ENCODE measurements at regions not wholly inside any gene's neighbourhood (a gene's known extent, or its start where the extent isn't known, plus 50 kb on each side); places are given as distances from the start of the nearest gene placed in this dataset.

GRCh38 chr13:21316376-21316775 is 139.9 kb downstream of the MRPL57 start:
- H3K4me1 Mint-ChIP-seq (ENCODE audit: low read depth, unreplicated experiment) = no peaks in the 10 kb centered on the region
- Histone ChIP-seq H3K79me2 (ENCODE audit: insufficient read depth, low read length) (no peaks in the 10 kb centered on the region), H3K9me3 (ENCODE audit: insufficient read depth, low read depth, low read length) (no peaks in the 10 kb centered on the region), H3K27me3 (ENCODE audit: insufficient read depth, low read length) (no peaks in the 10 kb centered on the region), H3K4me2 (ENCODE audit: low read length) (no peak overlapping the region), H3K4me1 (ENCODE audit: insufficient read depth, low read length) (no peaks in the 10 kb centered on the region), H3K4me3 (ENCODE audit: insufficient read depth, low read depth, low read length) (no peak overlapping the region), H3K36me3 (ENCODE audit: insufficient read depth, low read length) (no peaks in the 10 kb centered on the region), H3K9ac (ENCODE audit: low read length) (no peak overlapping the region), H2AFZ (ENCODE audit: low read depth, low read length) (no peak overlapping the region), H4K20me1 (ENCODE audit: insufficient read depth, low read length) (no peaks in the 10 kb centered on the region), H3K27ac (ENCODE audit: low read depth, low read length) (no peak overlapping the region)
- no peaks in the 10 kb centered on the region for H3K27me3 Mint-ChIP-seq (ENCODE audit: low read depth, unreplicated experiment)
- no peak overlapping the region for H3K27ac Mint-ChIP-seq (ENCODE audit: unreplicated experiment)
- FAIRE-seq (no peak), DNase-seq (ENCODE audit: low read depth) (no peak)
- TF ChIP-seq CTCF (IDR thresholded peaks at IDR 0.05; ENCODE audit: insufficient read depth, low read depth, low read length) (no peak), EZH2 (IDR thresholded peaks at IDR 0.05; ENCODE audit: insufficient read depth, low read length) (no peak)
- no peak overlapping the region for H3K4me3 Mint-ChIP-seq (ENCODE audit: unreplicated experiment)
- no peaks in the 10 kb centered on the region for H3K9me3 Mint-ChIP-seq (ENCODE audit: unreplicated experiment)
- peaks cover 19% of the 10 kb centered on the region for H3K36me3 Mint-ChIP-seq (ENCODE audit: low read depth, unreplicated experiment)

GRCh38 chr13:21318891-21319532 is 140.1 kb downstream of the ZDHHC20 start:
- H4K20me1 ChIP-seq (ENCODE audit: insufficient read depth, low read length) = no peaks in the 10 kb centered on the region
- no peak for TF ChIP-seq EZH2 (IDR thresholded peaks at IDR 0.05; ENCODE audit: insufficient read depth, low read length)
- H3K27me3 ChIP-seq (ENCODE audit: insufficient read depth, low read length) = no peaks in the 10 kb centered on the region
- peak overlapping the region; percentile 33 for H3K4me3 ChIP-seq (ENCODE audit: insufficient read depth, low read depth, low read length)
- H3K9me3 ChIP-seq (ENCODE audit: insufficient read depth, low read depth, low read length) = no peaks in the 10 kb centered on the region
- FAIRE-seq (no peak), DNase-seq (ENCODE audit: low read depth) (no peak)
- H3K36me3 ChIP-seq (ENCODE audit: insufficient read depth, low read length) = no peaks in the 10 kb centered on the region
- Mint-ChIP-seq H3K27ac (ENCODE audit: unreplicated experiment) (no peak overlapping the region), H3K4me3 (ENCODE audit: unreplicated experiment) (no peak overlapping the region), H3K4me1 (ENCODE audit: low read depth, unreplicated experiment) (no peaks in the 10 kb centered on the region), H3K9me3 (ENCODE audit: unreplicated experiment) (no peaks in the 10 kb centered on the region), H3K27me3 (ENCODE audit: low read depth, unreplicated experiment) (no peaks in the 10 kb centered on the region), H3K36me3 (ENCODE audit: low read depth, unreplicated experiment) (peaks cover 8% of the 10 kb centered on the region)
- no peaks in the 10 kb centered on the region for H3K4me1 ChIP-seq (ENCODE audit: insufficient read depth, low read length)
- H3K27ac ChIP-seq (ENCODE audit: low read depth, low read length) = no peak overlapping the region
- H3K4me2 ChIP-seq (ENCODE audit: low read length) = peak overlapping the region; percentile 66
- peak overlapping the region; percentile 24 for H3K9ac ChIP-seq (ENCODE audit: low read length)
- peak overlapping the region; percentile 78 for H2AFZ ChIP-seq (ENCODE audit: low read depth, low read length)
- no peaks in the 10 kb centered on the region for H3K79me2 ChIP-seq (ENCODE audit: insufficient read depth, low read length)

GRCh38 chr13:21319869-21320641 is 139.0 kb downstream of the ZDHHC20 start:
- no peak for FAIRE-seq
- no peak overlapping the region for H2AFZ ChIP-seq (ENCODE audit: low read depth, low read length)
- no peak for DNase-seq (ENCODE audit: low read depth)

More at GRCh38 chr13:21319869-21320641, 139.0 kb downstream of the ZDHHC20 start:
- Histone ChIP-seq H3K27ac (ENCODE audit: low read depth, low read length) (no peak overlapping the region), H3K9ac (ENCODE audit: low read length) (no peak overlapping the region), H3K9me3 (ENCODE audit: insufficient read depth, low read depth, low read length) (no peaks in the 10 kb centered on the region), H4K20me1 (ENCODE audit: insufficient read depth, low read length) (no peaks in the 10 kb centered on the region), H3K79me2 (ENCODE audit: insufficient read depth, low read length) (no peaks in the 10 kb centered on the region), H3K4me2 (ENCODE audit: low read length) (no peak overlapping the region), H3K27me3 (ENCODE audit: insufficient read depth, low read length) (no peaks in the 10 kb centered on the region), H3K4me1 (ENCODE audit: insufficient read depth, low read length) (no peaks in the 10 kb centered on the region), H3K4me3 (ENCODE audit: insufficient read depth, low read depth, low read length) (no peak overlapping the region), H3K36me3 (ENCODE audit: insufficient read depth, low read length) (no peaks in the 10 kb centered on the region)
- H3K36me3 Mint-ChIP-seq (ENCODE audit: low read depth, unreplicated experiment) = peaks cover 8% of the 10 kb centered on the region
- no peaks in the 10 kb centered on the region for H3K27me3 Mint-ChIP-seq (ENCODE audit: low read depth, unreplicated experiment)
- no peaks in the 10 kb centered on the region for H3K9me3 Mint-ChIP-seq (ENCODE audit: unreplicated experiment)
- TF ChIP-seq CTCF (IDR thresholded peaks at IDR 0.05; ENCODE audit: insufficient read depth, low read depth, low read length) = no peak
- no peak for TF ChIP-seq EZH2 (IDR thresholded peaks at IDR 0.05; ENCODE audit: insufficient read depth, low read length)
- H3K4me3 Mint-ChIP-seq (ENCODE audit: unreplicated experiment) = no peak overlapping the region
- H3K4me1 Mint-ChIP-seq (ENCODE audit: low read depth, unreplicated experiment) = no peaks in the 10 kb centered on the region
- H3K27ac Mint-ChIP-seq (ENCODE audit: unreplicated experiment) = no peak overlapping the region
